GM03348 (cell line): ENCODE measurements at regions not wholly inside any gene's neighbourhood (a gene's known extent, or its start where the extent isn't known, plus 50 kb on each side); places are given as distances from the start of the nearest gene placed in this dataset.
"Not testable (repeated sequence)": the region's sequence is repeated elsewhere in the genome, so short reads cannot be mapped to it uniquely, and the experiment has no call there.

ENCODE experiments used
- DNase-seq: peaks from one replicate; pipeline ENCODE4 v3.0.0; 2012; ENCODE audit warnings: low spot score

GRCh38 chr11:100531290-100531689, 155.8 kb upstream of the ARHGAP42 start:
- DNase-seq: not testable (repeated sequence)

GRCh38 chr11:100536979-100537378, 150.1 kb upstream of the ARHGAP42 start:
- no peak for DNase-seq

- DNase-seq: no peak
Observed at GRCh38 chr11:100543386-100543785, 143.7 kb upstream of the ARHGAP42 start.

- DNase-seq: no peak
Observed at GRCh38 chr11:100545556-100545955, 141.5 kb upstream of the ARHGAP42 start.

GRCh38 chr11:100545970-100546369, 141.1 kb upstream of the ARHGAP42 start:
- DNase-seq: no peak

- DNase-seq: no peak
Observed at GRCh38 chr11:100546714-100547113, 140.4 kb upstream of the ARHGAP42 start.

- no peak for DNase-seq
Observed at GRCh38 chr11:100550298-100550697, 136.8 kb upstream of the ARHGAP42 start.

GRCh38 chr11:100550912-100551632, 136.0 kb upstream of the ARHGAP42 start:
- DNase-seq: no peak

GRCh38 chr11:100555931-100556330, 131.2 kb upstream of the ARHGAP42 start:
- DNase-seq: no peak

GRCh38 chr11:100556781-100557180, 130.3 kb upstream of the ARHGAP42 start:
- no peak for DNase-seq

GRCh38 chr11:100557830-100558611, 129.1 kb upstream of the ARHGAP42 start:
- peak; percentile 41 for DNase-seq

GRCh38 chr11:100560606-100561005, 126.5 kb upstream of the ARHGAP42 start:
- DNase-seq: no peak

GRCh38 chr11:100561323-100561722, 125.8 kb upstream of the ARHGAP42 start:
- DNase-seq: no peak

- peak; percentile 54 for DNase-seq
Observed at GRCh38 chr11:100562128-100562527, 125.0 kb upstream of the ARHGAP42 start.

GRCh38 chr11:100563541-100564280, 123.4 kb upstream of the ARHGAP42 start:
- DNase-seq: no peak

- DNase-seq: peak; percentile 31
Observed at GRCh38 chr11:100573911-100574513, 113.1 kb upstream of the ARHGAP42 start.

GRCh38 chr11:100574894-100575769, 112.0 kb upstream of the ARHGAP42 start:
- DNase-seq: peak; percentile 7

GRCh38 chr11:100575860-100576717, 111.0 kb upstream of the ARHGAP42 start:
- DNase-seq: peak; percentile 50

- DNase-seq: no peak
Observed at GRCh38 chr11:100576718-100577021, 110.4 kb upstream of the ARHGAP42 start.

GRCh38 chr11:100578831-100579311, 108.2 kb upstream of the ARHGAP42 start:
- no peak for DNase-seq
